AG08396 (cell line): ENCODE measurements at regions not wholly inside any gene's neighbourhood (a gene's known extent, or its start where the extent isn't known, plus 50 kb on each side); places are given as distances from the start of the nearest gene placed in this dataset.

Source experiments
- DNase-seq: peaks from one replicate; pipeline ENCODE4 v3.0.0; 2012; ENCODE audit warnings: low spot score, mixed read lengths

GRCh38 chr5:117692606-117693005 lies 1118.0 kb upstream of the SEMA6A start:
- DNase-seq, result no peak

- DNase-seq, result no peak
These were observed 1116.7 kb upstream of the SEMA6A start for GRCh38 chr5:117691081-117691870.

GRCh38 chr5:117690612-117691011 lies 1116.0 kb upstream of the SEMA6A start:
- DNase-seq, result no peak

- no peak for DNase-seq
These were observed 1112.3 kb upstream of the SEMA6A start for GRCh38 chr5:117686926-117687325.

GRCh38 chr5:117682416-117682815 lies 1107.8 kb upstream of the SEMA6A start:
- no peak for DNase-seq

- no peak for DNase-seq
These were observed 1107.0 kb upstream of the SEMA6A start for GRCh38 chr5:117681431-117682254.

GRCh38 chr5:117680426-117680825 lies 1105.8 kb upstream of the SEMA6A start:
- DNase-seq, result peak; percentile 5

- DNase-seq, result no peak
These were observed 1104.4 kb upstream of the SEMA6A start for GRCh38 chr5:117679046-117679445.

GRCh38 chr5:117675646-117676045 lies 1101.0 kb upstream of the SEMA6A start:
- no peak for DNase-seq

- no peak for DNase-seq
These were observed 1096.9 kb upstream of the SEMA6A start for GRCh38 chr5:117671551-117671950.

GRCh38 chr5:117667105-117667504 lies 1092.5 kb upstream of the SEMA6A start:
- DNase-seq, result no peak

GRCh38 chr5:117665121-117665520 lies 1090.5 kb upstream of the SEMA6A start:
- no peak for DNase-seq

- no peak for DNase-seq
These were observed 1087.7 kb upstream of the SEMA6A start for GRCh38 chr5:117662361-117662760.

GRCh38 chr5:117657541-117657940 lies 1082.9 kb upstream of the SEMA6A start:
- no peak for DNase-seq

- DNase-seq, result no peak
These were observed 1078.3 kb upstream of the SEMA6A start for GRCh38 chr5:117652958-117653280.

GRCh38 chr5:117652036-117652957 lies 1077.7 kb upstream of the SEMA6A start:
- DNase-seq, result no peak

- DNase-seq, result no peak
These were observed 1075.2 kb upstream of the SEMA6A start for GRCh38 chr5:117649821-117650220.

- no peak for DNase-seq
These were observed 1070.8 kb upstream of the SEMA6A start for GRCh38 chr5:117645400-117645799.

- no peak for DNase-seq
These were observed 1064.0 kb upstream of the SEMA6A start for GRCh38 chr5:117638581-117638980.

GRCh38 chr5:117633093-117633492 lies 1058.5 kb upstream of the SEMA6A start:
- DNase-seq, result no peak

- DNase-seq, result no peak
These were observed 1049.6 kb upstream of the SEMA6A start for GRCh38 chr5:117624201-117624600.

GRCh38 chr5:117623042-117623805 lies 1048.6 kb upstream of the SEMA6A start:
- peak; percentile 3 for DNase-seq
